Activated T-cell treated with anti-CD3 and anti-CD28 coated beads for 4 hours (primary cell): ENCODE measurements at regions not wholly inside any gene's neighbourhood (a gene's known extent, or its start where the extent isn't known, plus 50 kb on each side); places are given as distances from the start of the nearest gene placed in this dataset.

ENCODE experiments used
- DNase-seq: peaks from one replicate; pipeline ENCODE4 v3.0.0-alpha.2; 2020

DNA sequence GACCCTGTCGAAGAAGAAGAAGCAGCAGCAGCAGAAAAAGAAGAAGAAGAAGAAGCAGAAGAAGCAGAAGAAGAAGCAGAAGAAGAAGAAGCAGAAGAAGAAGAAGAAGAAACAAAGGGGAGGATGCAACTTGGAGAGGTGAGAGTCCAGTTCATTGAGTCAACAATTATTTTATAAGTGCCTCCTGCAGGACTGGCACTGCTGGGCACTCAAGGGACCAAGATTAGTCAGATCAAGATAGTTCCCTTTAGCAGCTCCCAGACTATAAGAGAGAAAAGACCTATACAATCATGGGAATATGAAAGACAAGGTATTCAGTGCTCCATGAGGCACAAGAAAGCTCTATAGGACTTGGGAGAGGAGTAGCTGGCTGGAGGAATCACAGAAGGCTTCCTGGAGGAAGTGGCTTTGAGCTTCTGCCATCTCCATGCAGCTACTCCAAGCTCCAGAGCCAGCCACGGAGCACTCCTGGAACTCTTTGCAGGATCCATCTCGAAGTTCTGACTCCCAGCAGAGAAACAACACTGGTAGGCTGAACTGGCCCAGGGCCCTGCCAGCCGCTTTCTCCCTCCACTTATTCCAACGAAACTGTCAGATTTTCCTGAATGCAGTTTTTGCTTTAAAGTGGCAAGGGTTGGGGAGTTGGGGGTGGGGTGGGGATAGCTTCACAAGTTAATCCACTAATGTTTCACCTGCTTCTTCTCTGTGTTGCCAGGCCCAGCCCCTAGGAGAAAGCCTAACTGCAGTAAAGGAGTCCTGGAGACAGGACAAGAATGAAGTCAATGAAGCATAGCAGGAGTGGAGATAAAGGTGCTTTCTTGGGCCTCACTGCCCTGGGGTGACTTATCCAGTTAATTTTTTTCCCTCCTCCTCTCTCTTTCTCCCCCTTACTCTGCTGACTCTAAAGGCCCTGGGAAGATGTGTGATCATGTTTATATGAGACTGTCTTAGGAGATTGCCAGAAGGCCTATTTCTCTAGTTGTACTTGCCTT is 140.1 kb upstream of the PARP11 start:
- DNase-seq = no peak

- DNase-seq = no peak
Observed at GRCh38 chr12:4012073-4012472, 138.9 kb upstream of the PARP11 start.

DNA sequence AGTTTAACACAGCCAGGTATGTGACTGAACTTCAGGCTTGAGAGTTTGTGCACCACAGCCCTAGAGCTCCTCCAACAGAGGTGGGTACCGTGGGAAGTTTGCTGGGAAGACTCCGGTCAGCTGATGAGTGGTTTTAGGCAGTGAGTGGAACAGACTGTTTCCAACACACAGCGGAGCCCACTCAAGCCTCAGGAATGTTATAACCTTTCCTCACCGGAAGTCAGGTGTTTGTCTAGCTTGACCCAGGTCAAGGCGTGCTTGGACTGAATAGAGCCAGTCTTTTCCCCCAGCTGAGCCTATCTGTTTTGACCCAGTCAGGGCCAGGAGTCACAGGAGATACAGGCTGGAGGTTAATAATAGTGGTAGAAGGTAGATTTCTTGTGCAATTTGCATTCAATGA is 138.4 kb upstream of the PARP11 start:
- DNase-seq = no peak

- no peak for DNase-seq
Observed at GRCh38 chr12:4009979-4010704, 136.9 kb upstream of the PARP11 start.

GRCh38 chr12:4006743-4007142 is 133.5 kb upstream of the PARP11 start:
- DNase-seq = no peak

- DNase-seq = no peak
Observed at GRCh38 chr12:4005851-4006430, 132.7 kb upstream of the PARP11 start.

DNA sequence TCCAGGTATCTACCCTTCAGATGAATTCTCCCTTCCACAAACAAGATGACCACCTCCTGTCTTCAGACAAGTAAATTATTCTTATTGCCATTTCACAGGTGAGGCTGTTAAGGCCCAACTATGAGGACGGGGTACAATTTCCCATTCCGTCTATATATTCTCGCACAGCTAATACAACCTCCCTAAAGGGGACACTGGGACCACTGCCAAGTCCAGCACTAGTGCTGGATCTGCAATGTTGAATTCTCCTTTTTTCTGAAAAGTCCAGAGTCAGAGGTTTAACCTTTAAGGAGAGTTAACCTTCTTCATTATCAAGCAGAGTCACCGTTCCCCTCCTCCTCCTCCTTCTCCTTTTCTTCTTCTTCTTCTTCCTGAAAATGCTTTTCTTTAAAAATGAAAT is 130.4 kb upstream of the PARP11 start:
- no peak for DNase-seq

- no peak for DNase-seq
Observed at GRCh38 chr12:4002601-4003000, 129.4 kb upstream of the PARP11 start.

GRCh38 chr12:4001841-4002240 is 128.6 kb upstream of the PARP11 start:
- no peak for DNase-seq

- no peak for DNase-seq
Observed at GRCh38 chr12:4001031-4001430, 127.8 kb upstream of the PARP11 start.

GRCh38 chr12:3999904-4000303 is 126.7 kb upstream of the PARP11 start:
- no peak for DNase-seq

DNA sequence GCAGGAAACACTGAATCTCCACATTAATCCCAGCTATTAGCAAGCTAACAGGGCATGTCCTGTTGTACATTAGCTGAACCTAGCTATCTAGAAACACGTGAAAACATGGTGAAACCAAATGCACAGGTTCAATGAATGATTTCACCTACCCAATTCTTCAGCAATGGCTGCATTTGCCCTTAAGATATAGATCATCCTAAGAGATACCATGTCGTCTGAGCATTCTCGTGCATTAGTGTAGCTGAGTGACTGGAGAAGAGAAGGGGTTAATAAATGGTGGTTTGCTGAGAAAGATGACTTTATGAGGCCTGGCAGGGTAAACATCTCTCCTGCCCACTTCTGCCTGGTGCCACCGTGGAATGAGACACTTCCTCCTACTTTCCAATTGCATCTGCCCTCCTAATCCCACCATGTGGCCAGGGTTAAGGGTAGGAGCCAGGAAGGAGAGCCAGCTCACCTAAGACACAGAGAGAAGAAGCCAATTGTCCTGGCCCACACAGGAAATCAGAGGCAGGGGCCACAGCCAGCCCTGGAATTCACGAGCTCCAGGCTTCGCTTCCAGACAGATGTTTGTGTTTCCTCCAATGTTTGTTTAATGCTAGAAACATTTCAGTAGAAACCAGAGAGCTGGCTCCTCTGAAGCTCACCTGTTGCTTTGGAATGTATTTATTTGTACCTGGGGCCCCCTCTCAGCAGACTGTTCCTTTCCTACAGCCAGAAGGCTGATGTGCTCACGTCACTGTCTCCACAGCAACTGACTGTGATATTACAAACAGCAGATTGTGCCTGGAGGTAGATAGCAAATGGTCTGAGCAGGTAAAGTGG is 126.0 kb upstream of the PARP11 start:
- no peak for DNase-seq

DNA sequence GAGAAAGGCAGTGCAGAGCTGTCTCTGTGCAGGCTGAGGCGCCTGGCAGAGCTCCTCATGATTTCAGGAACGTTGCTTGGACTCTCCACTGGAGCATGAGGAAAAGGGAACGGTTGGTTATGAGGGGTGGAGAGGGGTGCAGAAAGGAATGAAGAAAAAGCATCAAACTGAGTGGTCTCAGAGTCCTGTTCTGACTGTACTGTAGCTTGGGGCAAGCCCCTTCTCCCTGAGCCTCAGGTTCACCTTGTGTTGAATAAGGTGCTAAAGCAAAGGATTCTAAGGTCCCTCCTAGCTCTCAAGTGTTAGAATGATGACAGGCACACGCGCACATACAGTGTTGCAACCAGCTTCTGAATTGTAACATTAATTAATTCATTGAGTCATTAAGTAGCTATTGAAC is 125.2 kb upstream of the PARP11 start:
- no peak for DNase-seq

DNA sequence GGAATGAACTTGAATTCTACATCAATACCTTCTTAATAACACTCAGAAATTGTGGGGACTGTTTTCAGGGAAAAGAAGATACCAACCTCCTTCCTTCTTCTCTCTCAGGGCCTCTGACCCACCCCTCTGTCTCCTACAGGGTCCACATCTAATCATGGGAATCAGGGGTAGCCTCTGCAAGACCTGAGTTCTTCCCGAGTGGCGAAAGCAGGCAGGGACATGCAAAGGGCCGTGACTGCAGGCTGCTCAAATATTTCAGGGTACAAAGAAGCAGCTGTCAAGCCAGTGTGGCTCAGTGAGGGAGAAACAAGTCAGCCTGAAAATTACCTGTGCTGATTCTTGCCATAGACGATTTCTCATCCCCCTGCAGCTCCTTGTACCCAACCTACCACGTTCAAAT is 123.1 kb upstream of the PARP11 start:
- DNase-seq = no peak

GRCh38 chr12:3995306-3995705 is 122.1 kb upstream of the PARP11 start:
- no peak for DNase-seq

- no peak for DNase-seq
Observed at GRCh38 chr12:3994500-3994899, 121.3 kb upstream of the PARP11 start.

DNA sequence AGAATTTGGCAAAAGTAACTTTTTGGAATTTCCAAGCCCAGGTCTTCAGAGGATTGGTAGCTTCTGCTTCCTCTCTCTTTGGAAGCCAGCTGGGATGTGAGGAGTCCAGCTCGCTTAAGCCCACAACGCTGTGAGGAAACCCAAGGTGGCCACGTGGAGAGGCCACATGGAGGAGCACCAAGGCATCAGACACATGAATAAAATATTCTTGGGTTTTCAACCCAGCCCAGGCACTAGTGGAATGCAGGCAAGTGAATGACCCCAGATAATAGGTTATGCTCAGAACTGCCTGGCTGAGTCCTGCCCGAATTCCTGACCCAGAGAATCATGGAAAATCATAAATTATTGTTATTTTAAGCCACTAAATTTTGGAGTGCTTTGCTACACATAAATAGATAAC is 119.7 kb upstream of the PARP11 start:
- DNase-seq = no peak

GRCh38 chr12:3991798-3992580 is 118.8 kb upstream of the PARP11 start:
- DNase-seq = no peak

DNA sequence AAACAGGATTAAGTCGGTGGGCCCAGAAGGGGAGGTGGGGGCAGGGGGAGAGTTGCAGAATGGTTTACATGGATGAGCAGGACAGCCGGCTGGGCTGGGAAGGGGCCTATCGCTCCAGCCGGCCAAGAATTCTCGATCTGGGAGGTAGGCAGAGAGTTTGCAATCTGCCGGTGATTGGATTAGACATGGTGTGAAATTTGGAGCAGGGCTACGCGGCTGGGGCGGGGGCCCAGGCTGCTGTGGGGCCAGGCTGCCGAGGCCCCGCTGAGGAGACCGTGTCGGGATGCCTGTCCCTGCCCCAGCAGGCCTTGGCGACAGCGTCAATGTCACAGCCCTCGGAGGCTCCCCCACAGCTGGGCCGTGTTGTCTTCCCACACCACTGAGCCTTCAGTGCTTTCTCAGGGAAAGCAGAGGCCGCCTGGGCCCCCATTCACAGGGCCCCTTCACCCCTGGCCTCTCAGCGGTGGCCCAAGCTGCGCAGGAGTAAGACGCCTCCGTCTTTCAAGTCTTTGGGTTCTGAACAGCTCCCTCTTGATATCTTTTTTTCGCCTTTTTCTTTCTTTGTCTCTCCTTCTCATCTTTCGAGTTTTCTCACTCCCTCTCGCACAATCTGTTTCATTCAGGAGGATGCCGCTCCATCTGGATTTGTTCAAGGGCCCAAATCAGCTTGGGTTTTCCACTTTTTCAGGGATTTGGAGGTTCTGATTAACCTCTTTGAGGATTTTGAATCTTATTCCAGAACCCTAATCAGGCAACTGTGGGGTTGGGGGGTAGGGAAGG is 117.5 kb upstream of the PARP11 start:
- DNase-seq = no peak

GRCh38 chr12:3989218-3989550 is 116.0 kb upstream of the PARP11 start:
- DNase-seq = no peak

DNA sequence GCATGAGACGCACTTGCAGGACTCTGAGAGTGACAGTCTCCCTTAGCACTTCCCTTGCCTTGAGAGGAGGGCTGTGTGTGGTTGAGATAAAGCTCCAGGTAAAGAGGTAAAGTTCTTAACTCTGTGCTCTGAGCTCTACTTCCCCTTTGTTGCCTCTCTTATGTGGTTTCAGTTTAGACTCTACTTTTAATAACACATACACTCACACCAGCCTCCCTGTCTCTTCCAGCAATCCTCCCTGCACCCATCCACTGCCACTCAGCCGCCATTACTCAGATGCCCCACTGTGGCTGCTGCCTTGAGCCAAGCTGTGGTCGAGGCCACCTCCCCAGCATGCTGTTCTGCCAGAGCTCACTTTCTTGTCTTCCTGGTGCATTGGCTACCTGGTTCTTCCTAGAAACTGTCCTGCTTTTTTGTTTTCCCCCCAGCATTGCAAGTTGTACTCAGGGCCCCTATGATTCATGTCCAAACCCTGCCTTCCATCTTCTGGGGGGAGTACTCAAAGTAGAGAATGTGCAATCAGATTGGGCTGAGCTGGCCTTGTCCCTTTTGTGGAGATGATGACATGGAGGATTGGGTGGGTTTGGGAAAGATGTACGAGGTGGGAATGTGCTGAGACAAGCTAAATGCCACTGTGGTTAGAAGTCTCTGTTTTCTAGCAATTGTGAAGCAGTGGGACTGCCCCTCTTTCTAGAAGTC is 115.5 kb upstream of the PARP11 start:
- no peak for DNase-seq
